ENCODE measurements at regions not wholly inside any gene's neighbourhood (a gene's known extent, or its start where the extent isn't known, plus 50 kb on each side); places are given as distances from the start of the nearest gene placed in this dataset.

GRCh38 chr6:40954446-40955177 is 84.4 kb downstream of the UNC5CL start (continued):
- TF ChIP-seq HOMEZ (CRISPR knock-in tag; IDR thresholded peaks at IDR 0.05; ENCODE audit: low read depth) (no peak), HDAC6 (IDR thresholded peaks at IDR 0.05; ENCODE audit: low read depth, low read length) (no peak), MYNN (CRISPR knock-in tag; IDR thresholded peaks at IDR 0.05; ENCODE audit: low read depth) (no peak), ZFP36L2 (CRISPR knock-in tag; IDR thresholded peaks at IDR 0.05) (no peak), KLF9 (CRISPR knock-in tag; IDR thresholded peaks at IDR 0.05; ENCODE audit: low read depth) (no peak), ZNF788 (CRISPR knock-in tag; IDR thresholded peaks at IDR 0.05; ENCODE audit: borderline replicate concordance) (no peak), ZNF7 (CRISPR knock-in tag; IDR thresholded peaks at IDR 0.05) (no peak), IKZF1 (IDR thresholded peaks at IDR 0.05) (no peak), GATA4 (IDR thresholded peaks at IDR 0.05; ENCODE audit: borderline replicate concordance, low read depth) (no peak), PPARG (CRISPR knock-in tag; conservative IDR thresholded peaks at IDR 0.05) (no peak), ELF3 (CRISPR knock-in tag; IDR thresholded peaks at IDR 0.05) (no peak), ZNF782 (CRISPR knock-in tag; IDR thresholded peaks at IDR 0.05; ENCODE audit: borderline replicate concordance) (no peak), JUNB (CRISPR knock-in tag; IDR thresholded peaks at IDR 0.05; ENCODE audit: borderline replicate concordance) (no peak), XBP1 (CRISPR knock-in tag; IDR thresholded peaks at IDR 0.05) (no peak), CREBL2 (CRISPR knock-in tag; IDR thresholded peaks at IDR 0.05; ENCODE audit: borderline replicate concordance) (no peak), ZNF329 (CRISPR knock-in tag; IDR thresholded peaks at IDR 0.05; ENCODE audit: low read depth) (no peak), FOXC1 (CRISPR knock-in tag; IDR thresholded peaks at IDR 0.05; ENCODE audit: borderline replicate concordance) (no peak), ZNF543 (CRISPR knock-in tag; IDR thresholded peaks at IDR 0.05) (no peak), ZC3H4 (CRISPR knock-in tag; IDR thresholded peaks at IDR 0.05; ENCODE audit: borderline replicate concordance) (no peak), MEIS2 (CRISPR knock-in tag; IDR thresholded peaks at IDR 0.05) (no peak), ZNF230 (CRISPR knock-in tag; IDR thresholded peaks at IDR 0.05) (no peak), SALL1 (CRISPR knock-in tag; IDR thresholded peaks at IDR 0.05) (peak; percentile 40; the same call in 1 of the 2 replicates), GFI1 (CRISPR knock-in tag; IDR thresholded peaks at IDR 0.05; ENCODE audit: borderline replicate concordance) (no peak), MXD1 (CRISPR knock-in tag; IDR thresholded peaks at IDR 0.05) (no peak), ZNF18 (CRISPR knock-in tag; IDR thresholded peaks at IDR 0.05; ENCODE audit: insufficient replicate concordance) (no peak), ZBTB21 (CRISPR knock-in tag; IDR thresholded peaks at IDR 0.05) (no peak), MXI1 (IDR thresholded peaks at IDR 0.05; ENCODE audit: borderline replicate concordance, low read depth, low read length) (no peak), ZNF121 (CRISPR knock-in tag; IDR thresholded peaks at IDR 0.05) (no peak), ZNF263 (CRISPR knock-in tag; IDR thresholded peaks at IDR 0.05) (no peak), HCFC1 (IDR thresholded peaks at IDR 0.05; ENCODE audit: low read depth, low read length) (no peak), ETV5 (CRISPR knock-in tag; IDR thresholded peaks at IDR 0.05; ENCODE audit: borderline replicate concordance) (no peak)
